Neural progenitor cell (in vitro differentiated cells): ENCODE measurements at regions not wholly inside any gene's neighbourhood (a gene's known extent, or its start where the extent isn't known, plus 50 kb on each side); places are given as distances from the start of the nearest gene placed in this dataset.

Source experiments
- CTCF ChIP-seq: fragments of 200-600 bp; sonication (generic); IDR thresholded peaks from 2 replicates; pipeline ENCODE4 v1.5.1; 2017; ENCODE audit warnings: antibody characterized with exemption, mild to moderate bottlenecking
- EZH2 ChIP-seq: fragments of 200-600 bp; sonication (generic); IDR thresholded peaks from 2 replicates; pipeline ENCODE4 v1.6.1; 2017; ENCODE audit warnings: antibody characterized with exemption, mild to moderate bottlenecking, moderate library complexity

DNA sequence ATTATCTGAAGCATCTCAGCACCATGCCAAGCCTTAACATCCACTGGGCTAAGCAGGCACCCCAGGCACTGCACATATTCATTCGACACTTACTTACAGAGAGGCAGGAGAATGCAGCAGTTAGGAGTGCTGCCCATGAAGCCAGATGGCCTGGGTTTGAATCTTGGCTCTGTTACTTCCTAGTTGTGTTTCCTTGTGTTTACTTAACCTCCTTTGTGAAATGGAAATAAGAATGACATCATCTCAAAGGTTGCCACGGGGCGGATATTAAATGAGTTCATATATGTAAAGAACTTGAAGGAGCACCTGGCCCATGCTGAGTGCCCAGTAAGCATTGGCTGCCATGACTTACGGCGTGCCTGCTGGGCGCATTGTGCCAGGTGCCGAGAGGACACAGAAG lies 565.2 kb downstream of the CDK5RAP2 start:
- TF ChIP-seq CTCF (no peak), EZH2 (no peak)
